Neural cell (in vitro differentiated cells): ENCODE measurements at regions not wholly inside any gene's neighbourhood (a gene's known extent, or its start where the extent isn't known, plus 50 kb on each side); places are given as distances from the start of the nearest gene placed in this dataset.

Source experiments
- H2AFZ ChIP-seq: fragments of 200-600, 300-800 bp; sonication (generic), shearing (Covaris generic); 2 replicates; pipeline ENCODE4 v1.6.0; 2014; ENCODE audit warnings: low read depth, mild to moderate bottlenecking, antibody characterized with exemption, low read length, moderate library complexity
- H3F3A ChIP-seq: fragments of 200-600 bp; shearing (Covaris generic); 2 replicates; pipeline ENCODE4 v1.6.1; 2016; ENCODE audit warnings: mild to moderate bottlenecking, moderate library complexity, mixed read lengths, antibody characterized with exemption, low read length; ENCODE audit not compliant: insufficient read depth, poor library complexity, severe bottlenecking
- H3K27ac ChIP-seq: fragments of 200-600, 300-800 bp; sonication (generic), shearing (Covaris generic); 2 replicates; pipeline ENCODE4 v1.5.1; 2014; ENCODE audit warnings: mild to moderate bottlenecking, low read length, moderate library complexity
- H3K27me3 ChIP-seq: fragments of 300-800, 200-600 bp; sonication (generic), shearing (Covaris generic); 2 replicates; pipeline ENCODE4 v1.6.0; 2014; ENCODE audit warnings: mild to moderate bottlenecking, low read depth, low read length, moderate library complexity; ENCODE audit not compliant: insufficient read depth
- H3K36me3 ChIP-seq: fragments of 300-800, 200-600 bp; sonication (generic), shearing (Covaris generic); 2 replicates; pipeline ENCODE4 v1.5.1; 2014; ENCODE audit warnings: mild to moderate bottlenecking, antibody characterized with exemption, low read length, moderate library complexity; ENCODE audit not compliant: insufficient read depth
- H3K4me2 ChIP-seq: fragments of 300-800, 200-600 bp; sonication (generic), shearing (Covaris generic); 2 replicates; pipeline ENCODE4 v1.6.0; 2014; ENCODE audit warnings: mild to moderate bottlenecking, low read length
- H3K4me3 ChIP-seq: fragments of 300-800, 200-600 bp; sonication (generic), shearing (Covaris generic); 2 replicates; pipeline ENCODE4 v1.5.1; 2014; ENCODE audit warnings: mild to moderate bottlenecking, low read length, moderate library complexity
- H3K79me2 ChIP-seq: fragments of 200-600 bp; shearing (Covaris generic); replicated peaks from 2 replicates; pipeline ENCODE4 v1.6.0; 2014; ENCODE audit warnings: mild to moderate bottlenecking, low read length, moderate library complexity; ENCODE audit not compliant: insufficient read depth
- H3K9ac ChIP-seq: fragments of 300-800, 200-600 bp; sonication (generic), shearing (Covaris generic); 2 replicates; pipeline ENCODE4 v1.6.1; 2016; ENCODE audit warnings: mild to moderate bottlenecking, low read length, mixed read lengths
- H3K9me2 ChIP-seq: fragments of 200-600 bp; shearing (Covaris generic); 2 replicates; pipeline ENCODE4 v1.6.1; 2016; ENCODE audit warnings: mild to moderate bottlenecking, low read length, mixed read lengths; ENCODE audit not compliant: insufficient read depth
- H3K9me3 ChIP-seq: fragments of 200-600, 300-800 bp; sonication (generic), shearing (Covaris generic); 2 replicates; pipeline ENCODE4 v1.6.1; 2016; ENCODE audit warnings: mild to moderate bottlenecking, mixed run types, low read length, moderate library complexity, mixed read lengths
- H4K20me1 ChIP-seq: fragments of 200-600 bp; shearing (Covaris generic); 2 replicates; pipeline ENCODE4 v1.6.1; 2016; ENCODE audit warnings: mild to moderate bottlenecking, mixed run types; ENCODE audit not compliant: insufficient read depth
- CTCF ChIP-seq: fragments of 450-650 bp; IDR thresholded peaks from 2 replicates; pipeline ENCODE4 v1.5.1; 2014; ENCODE audit warnings: antibody characterized with exemption, mild to moderate bottlenecking, moderate library complexity; ENCODE audit not compliant: poor library complexity, severe bottlenecking
- EP300 ChIP-seq: fragments of 450-650 bp; conservative IDR thresholded peaks from 2 replicates; pipeline ENCODE4 v1.6.1; 2014; ENCODE audit warnings: antibody characterized with exemption, mild to moderate bottlenecking, moderate library complexity; ENCODE audit not compliant: poor library complexity, severe bottlenecking
- EZH2 ChIP-seq: fragments of 200-600, 300-800 bp; shearing (Covaris generic), sonication (generic); IDR thresholded peaks from 2 replicates; pipeline ENCODE4 v1.6.1; 2014; ENCODE audit warnings: antibody characterized with exemption, low read length, borderline replicate concordance, mild to moderate bottlenecking; ENCODE audit not compliant: insufficient read depth, poor library complexity, severe bottlenecking
- MXI1 ChIP-seq: fragments of 450-650 bp; conservative IDR thresholded peaks from 2 replicates; pipeline ENCODE4 v1.6.1; 2014; ENCODE audit warnings: antibody characterized with exemption, mild to moderate bottlenecking; ENCODE audit not compliant: poor library complexity, severe bottlenecking
- POLR2AphosphoS5 ChIP-seq: IDR thresholded peaks from 2 replicates; pipeline ENCODE4 v1.6.1; 2012
- RAD21 ChIP-seq: fragments of 450-650 bp; conservative IDR thresholded peaks from 2 replicates; pipeline ENCODE4 v1.6.1; 2014; ENCODE audit warnings: antibody characterized with exemption, mild to moderate bottlenecking, moderate library complexity
- REST ChIP-seq: IDR thresholded peaks from 2 replicates; pipeline ENCODE4 v1.6.1; 2012; ENCODE audit warnings: borderline replicate concordance
- SMC3 ChIP-seq: fragments of 450-650 bp; conservative IDR thresholded peaks from 2 replicates; pipeline ENCODE4 v1.6.1; 2014; ENCODE audit warnings: antibody characterized with exemption, mild to moderate bottlenecking, moderate library complexity; ENCODE audit not compliant: poor library complexity
- TAF1 ChIP-seq: IDR thresholded peaks from 2 replicates; pipeline ENCODE4 v1.6.1; 2012; ENCODE audit warnings: low read depth

DNA sequence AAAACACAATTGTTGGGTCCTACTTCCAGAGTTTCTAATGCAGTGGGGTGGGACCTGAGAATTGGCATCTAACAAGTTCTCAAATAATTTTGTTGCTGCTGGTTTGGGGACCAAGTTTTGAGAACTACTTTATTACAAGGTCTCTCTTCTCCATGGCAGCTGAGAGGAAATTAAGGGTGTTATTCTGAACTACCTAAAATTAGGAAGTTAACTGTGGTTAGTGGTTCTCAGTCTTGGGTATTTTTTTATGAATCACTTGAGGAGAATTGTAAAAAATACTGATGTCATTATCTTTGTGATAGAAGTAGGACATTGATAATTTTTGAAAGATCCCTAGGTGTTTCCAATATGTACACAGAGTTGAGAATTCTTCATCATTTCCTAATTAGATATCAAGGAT is 210.2 kb downstream of the MC4R start:
- Histone ChIP-seq H3K79me2 (no peaks in the 10 kb centered on the region), H4K20me1 (no peaks in the 10 kb centered on the region), H3K36me3 (no peaks in the 10 kb centered on the region), H3K9ac (no peak overlapping the region), H3K9me3 (no peaks in the 10 kb centered on the region), H2AFZ (no peak overlapping the region), H3K27ac (no peak overlapping the region), H3K4me3 (no peak overlapping the region), H3K27me3 (no peaks in the 10 kb centered on the region), H3K9me2 (no peaks in the 10 kb centered on the region), H3F3A (no peaks in the 10 kb centered on the region), H3K4me2 (no peak overlapping the region)
- TF ChIP-seq RAD21 (no peak), REST (no peak), SMC3 (no peak), POLR2AphosphoS5 (no peak), EP300 (no peak), EZH2 (no peak), TAF1 (no peak), CTCF (no peak), MXI1 (no peak)

DNA sequence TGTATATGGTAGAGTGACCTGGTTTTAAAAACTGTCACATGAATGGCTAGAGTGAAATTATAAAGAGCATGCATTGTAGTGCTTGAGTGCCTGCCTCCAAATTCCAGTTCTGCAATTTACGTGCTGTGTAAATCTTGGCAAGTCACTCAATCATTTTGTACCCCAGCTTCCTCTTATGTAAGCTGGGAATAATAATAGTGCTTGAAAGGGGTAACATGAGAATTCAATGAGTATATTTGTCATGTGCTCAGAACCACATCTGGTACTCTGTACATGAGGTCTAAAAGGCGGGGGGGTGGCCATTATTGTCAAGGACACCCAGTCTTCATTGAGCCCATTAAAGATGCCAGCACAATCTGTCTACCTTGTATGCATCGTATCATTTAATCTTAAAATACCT is 214.8 kb downstream of the MC4R start:
- Histone ChIP-seq H3K9me3 (no peaks in the 10 kb centered on the region), H3K36me3 (no peaks in the 10 kb centered on the region), H4K20me1 (no peaks in the 10 kb centered on the region), H3K79me2 (no peaks in the 10 kb centered on the region), H3K9me2 (no peaks in the 10 kb centered on the region), H3K27me3 (no peaks in the 10 kb centered on the region), H3F3A (no peaks in the 10 kb centered on the region), H3K4me3 (no peak overlapping the region), H3K9ac (no peak overlapping the region), H2AFZ (no peak overlapping the region), H3K27ac (no peak overlapping the region), H3K4me2 (no peak overlapping the region)
- no peak for TF ChIP-seq MXI1

DNA sequence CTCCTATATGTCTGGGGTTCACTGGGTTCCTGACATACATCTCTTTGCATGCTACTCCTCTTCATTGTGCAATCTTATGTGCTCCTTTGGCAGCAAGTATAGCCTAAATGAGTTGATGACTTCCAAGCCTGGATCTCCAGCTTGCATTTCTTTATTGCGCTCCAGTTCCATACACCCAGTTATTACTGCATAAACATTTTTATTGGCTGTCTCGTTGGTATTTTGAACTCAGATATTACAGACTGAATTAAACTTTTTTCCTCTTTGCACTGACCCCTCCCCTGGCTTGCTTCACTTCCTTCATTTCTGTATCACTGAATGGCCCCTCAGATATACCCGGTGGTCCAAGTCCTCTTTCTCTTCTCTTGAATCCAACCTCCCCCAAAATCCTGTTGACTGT is 219.2 kb downstream of the MC4R start:
- Histone ChIP-seq H3K9me2 (no peaks in the 10 kb centered on the region), H3K4me3 (no peak overlapping the region), H3F3A (no peaks in the 10 kb centered on the region), H3K27ac (no peak overlapping the region), H3K9me3 (no peaks in the 10 kb centered on the region), H3K9ac (no peak overlapping the region), H3K79me2 (no peaks in the 10 kb centered on the region), H3K4me2 (no peak overlapping the region), H2AFZ (no peak overlapping the region), H3K36me3 (no peaks in the 10 kb centered on the region), H3K27me3 (no peaks in the 10 kb centered on the region), H4K20me1 (no peaks in the 10 kb centered on the region)
- no peak for TF ChIP-seq REST
- no peak for TF ChIP-seq MXI1
- TF ChIP-seq POLR2AphosphoS5: no peak
- TF ChIP-seq EZH2: no peak
